ENCODE measurements at regions not wholly inside any gene's neighbourhood (a gene's known extent, or its start where the extent isn't known, plus 50 kb on each side); places are given as distances from the start of the nearest gene placed in this dataset.

- Mint-ChIP-seq H3K36me3 (ENCODE audit: low read depth) (no peaks in the 10 kb centered on the region), H3K9me3 (no peaks in the 10 kb centered on the region), H3K27ac (no peak overlapping the region), H3K4me1 (ENCODE audit: low read depth) (no peaks in the 10 kb centered on the region), H3K27me3 (peaks cover 25% of the 10 kb centered on the region), H3K4me3 (no peak overlapping the region)
- intact Hi-C loops (cut with micrococcal nuclease) = no loop called here
Observed at GRCh38 chr21:35777081-35777480, 283.2 kb downstream of the SETD4 start.

- Mint-ChIP-seq H3K9me3 (no peaks in the 10 kb centered on the region), H3K4me3 (no peak overlapping the region), H3K27ac (no peak overlapping the region), H3K36me3 (ENCODE audit: low read depth) (no peaks in the 10 kb centered on the region), H3K27me3 (peaks cover 25% of the 10 kb centered on the region), H3K4me1 (ENCODE audit: low read depth) (no peaks in the 10 kb centered on the region)
- intact Hi-C loops (cut with micrococcal nuclease) = no loop called here
Observed at GRCh38 chr21:35775778-35776544, 284.4 kb downstream of the SETD4 start.

- H3K4me3 Mint-ChIP-seq = no peak overlapping the region
- no peaks in the 10 kb centered on the region for H3K36me3 Mint-ChIP-seq (ENCODE audit: low read depth)
- H3K27me3 Mint-ChIP-seq = peaks cover 19% of the 10 kb centered on the region
- H3K9me3 Mint-ChIP-seq = no peaks in the 10 kb centered on the region
- intact Hi-C loops (cut with micrococcal nuclease) = no loop called here
- H3K27ac Mint-ChIP-seq = no peak overlapping the region
- H3K4me1 Mint-ChIP-seq (ENCODE audit: low read depth) = no peaks in the 10 kb centered on the region
Observed at GRCh38 chr21:35770101-35770945, 290.0 kb downstream of the SETD4 start.

GRCh38 chr21:35768187-35768586, 292.1 kb downstream of the SETD4 start:
- no peak overlapping the region for H3K4me3 Mint-ChIP-seq
- H3K9me3 Mint-ChIP-seq = no peaks in the 10 kb centered on the region
- H3K27me3 Mint-ChIP-seq = peaks cover 11% of the 10 kb centered on the region
- no peaks in the 10 kb centered on the region for H3K4me1 Mint-ChIP-seq (ENCODE audit: low read depth)
- H3K36me3 Mint-ChIP-seq (ENCODE audit: low read depth) = no peaks in the 10 kb centered on the region
- intact Hi-C loops (cut with micrococcal nuclease) = no loop called here
- H3K27ac Mint-ChIP-seq = no peak overlapping the region

- Mint-ChIP-seq H3K27me3 (peaks cover 17% of the 10 kb centered on the region), H3K4me1 (ENCODE audit: low read depth) (no peaks in the 10 kb centered on the region), H3K9me3 (no peaks in the 10 kb centered on the region), H3K4me3 (no peak overlapping the region), H3K36me3 (ENCODE audit: low read depth) (no peaks in the 10 kb centered on the region), H3K27ac (no peak overlapping the region)
- intact Hi-C loops (cut with micrococcal nuclease) = no loop called here
Observed at GRCh38 chr21:35764586-35764985, 295.7 kb downstream of the SETD4 start.

GRCh38 chr21:35764077-35764476, 296.2 kb downstream of the SETD4 start:
- H3K36me3 Mint-ChIP-seq (ENCODE audit: low read depth) = no peaks in the 10 kb centered on the region
- no peak overlapping the region for H3K4me3 Mint-ChIP-seq
- H3K27me3 Mint-ChIP-seq = peaks cover 17% of the 10 kb centered on the region
- H3K9me3 Mint-ChIP-seq = no peaks in the 10 kb centered on the region
- H3K27ac Mint-ChIP-seq = no peak overlapping the region
- no peaks in the 10 kb centered on the region for H3K4me1 Mint-ChIP-seq (ENCODE audit: low read depth)
- intact Hi-C loops (cut with micrococcal nuclease) = no loop called here

GRCh38 chr21:35754583-35754982, 305.7 kb downstream of the SETD4 start:
- intact Hi-C loops (cut with micrococcal nuclease) = no loop called here
- Mint-ChIP-seq H3K36me3 (ENCODE audit: low read depth) (no peaks in the 10 kb centered on the region), H3K9me3 (no peaks in the 10 kb centered on the region), H3K4me1 (ENCODE audit: low read depth) (no peaks in the 10 kb centered on the region), H3K27ac (no peak overlapping the region), H3K27me3 (peaks cover 14% of the 10 kb centered on the region), H3K4me3 (no peak overlapping the region)

GRCh38 chr21:35753308-35753707, 307.0 kb downstream of the SETD4 start:
- Mint-ChIP-seq H3K9me3 (no peaks in the 10 kb centered on the region), H3K36me3 (ENCODE audit: low read depth) (no peaks in the 10 kb centered on the region), H3K27ac (no peak overlapping the region), H3K4me3 (no peak overlapping the region), H3K4me1 (ENCODE audit: low read depth) (no peaks in the 10 kb centered on the region), H3K27me3 (peaks cover 13% of the 10 kb centered on the region)
- intact Hi-C loops (cut with micrococcal nuclease) = no loop called here

GRCh38 chr21:35751171-35751570, 309.2 kb downstream of the SETD4 start:
- no peak overlapping the region for H3K4me3 Mint-ChIP-seq
- intact Hi-C loops (cut with micrococcal nuclease) = no loop called here
- no peaks in the 10 kb centered on the region for H3K36me3 Mint-ChIP-seq (ENCODE audit: low read depth)
- no peaks in the 10 kb centered on the region for H3K9me3 Mint-ChIP-seq
- H3K4me1 Mint-ChIP-seq (ENCODE audit: low read depth) = no peaks in the 10 kb centered on the region
- no peak overlapping the region for H3K27ac Mint-ChIP-seq
- peaks cover 9% of the 10 kb centered on the region for H3K27me3 Mint-ChIP-seq

GRCh38 chr21:35749904-35750303, 310.4 kb downstream of the SETD4 start:
- H3K27ac Mint-ChIP-seq = no peak overlapping the region
- no peaks in the 10 kb centered on the region for H3K36me3 Mint-ChIP-seq (ENCODE audit: low read depth)
- no peaks in the 10 kb centered on the region for H3K4me1 Mint-ChIP-seq (ENCODE audit: low read depth)
- H3K27me3 Mint-ChIP-seq = peaks cover 7% of the 10 kb centered on the region
- intact Hi-C loops (cut with micrococcal nuclease) = no loop called here
- H3K4me3 Mint-ChIP-seq = no peak overlapping the region
- no peaks in the 10 kb centered on the region for H3K9me3 Mint-ChIP-seq

GRCh38 chr21:35748678-35749314, 311.5 kb downstream of the SETD4 start:
- intact Hi-C loops (cut with micrococcal nuclease) = no loop called here
- H3K4me1 Mint-ChIP-seq (ENCODE audit: low read depth) = no peaks in the 10 kb centered on the region
- H3K9me3 Mint-ChIP-seq = no peaks in the 10 kb centered on the region
- peaks cover 11% of the 10 kb centered on the region for H3K27me3 Mint-ChIP-seq
- no peak overlapping the region for H3K27ac Mint-ChIP-seq
- H3K4me3 Mint-ChIP-seq = no peak overlapping the region
- H3K36me3 Mint-ChIP-seq (ENCODE audit: low read depth) = no peaks in the 10 kb centered on the region

- intact Hi-C loops (cut with micrococcal nuclease) = no loop called here
- Mint-ChIP-seq H3K9me3 (peaks cover 8% of the 10 kb centered on the region), H3K4me3 (no peak overlapping the region), H3K36me3 (ENCODE audit: low read depth) (no peaks in the 10 kb centered on the region), H3K27me3 (peaks cover 20% of the 10 kb centered on the region), H3K4me1 (ENCODE audit: low read depth) (no peaks in the 10 kb centered on the region), H3K27ac (no peak overlapping the region)
Observed at GRCh38 chr21:35743571-35743970, 316.8 kb downstream of the SETD4 start.

- Mint-ChIP-seq H3K4me3 (no peak overlapping the region), H3K27me3 (peaks cover 21% of the 10 kb centered on the region), H3K36me3 (ENCODE audit: low read depth) (no peaks in the 10 kb centered on the region), H3K9me3 (peaks cover 8% of the 10 kb centered on the region), H3K27ac (no peak overlapping the region), H3K4me1 (ENCODE audit: low read depth) (no peaks in the 10 kb centered on the region)
- intact Hi-C loops (cut with micrococcal nuclease) = no loop called here
Observed at GRCh38 chr21:35738347-35738961, 321.9 kb downstream of the SETD4 start.

- Mint-ChIP-seq H3K36me3 (ENCODE audit: low read depth) (no peaks in the 10 kb centered on the region), H3K27ac (no peak overlapping the region), H3K9me3 (peaks cover 8% of the 10 kb centered on the region), H3K4me1 (ENCODE audit: low read depth) (no peaks in the 10 kb centered on the region), H3K27me3 (peaks cover 18% of the 10 kb centered on the region), H3K4me3 (no peak overlapping the region)
- intact Hi-C loops (cut with micrococcal nuclease) = no loop called here
Observed at GRCh38 chr21:35737899-35738346, 322.4 kb downstream of the SETD4 start.

Measured in dendritic cell treated with granulocyte-macrophage colony-stimulating factor and Interleukin-4, amounts not matched to agents 40 ng/mL and 50 ng/mL, for 4 days (primary cell).